ENCODE measurements at regions not wholly inside any gene's neighbourhood (a gene's known extent, or its start where the extent isn't known, plus 50 kb on each side); places are given as distances from the start of the nearest gene placed in this dataset.

DNA sequence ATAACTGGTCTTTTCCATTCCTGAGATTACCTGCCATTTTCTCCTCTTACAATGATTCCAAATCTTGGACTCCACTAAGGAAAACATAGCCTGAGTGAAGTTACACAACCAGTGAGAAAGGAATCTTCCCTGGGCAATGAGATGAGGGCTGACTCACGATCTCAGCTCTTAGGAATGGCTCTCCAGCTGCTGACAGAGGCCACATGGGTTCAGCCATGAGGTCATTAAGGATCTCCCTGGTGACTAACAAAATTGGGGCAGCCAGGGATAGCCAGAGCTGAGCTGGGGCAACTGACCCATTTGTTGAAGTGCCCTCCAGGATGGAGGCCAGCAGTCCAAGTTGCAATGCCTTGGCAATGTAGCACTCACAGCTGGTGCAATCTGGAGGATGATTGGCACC lies 78.7 kb upstream of the MKLN1 start:
- TF ChIP-seq, protein P1, sequence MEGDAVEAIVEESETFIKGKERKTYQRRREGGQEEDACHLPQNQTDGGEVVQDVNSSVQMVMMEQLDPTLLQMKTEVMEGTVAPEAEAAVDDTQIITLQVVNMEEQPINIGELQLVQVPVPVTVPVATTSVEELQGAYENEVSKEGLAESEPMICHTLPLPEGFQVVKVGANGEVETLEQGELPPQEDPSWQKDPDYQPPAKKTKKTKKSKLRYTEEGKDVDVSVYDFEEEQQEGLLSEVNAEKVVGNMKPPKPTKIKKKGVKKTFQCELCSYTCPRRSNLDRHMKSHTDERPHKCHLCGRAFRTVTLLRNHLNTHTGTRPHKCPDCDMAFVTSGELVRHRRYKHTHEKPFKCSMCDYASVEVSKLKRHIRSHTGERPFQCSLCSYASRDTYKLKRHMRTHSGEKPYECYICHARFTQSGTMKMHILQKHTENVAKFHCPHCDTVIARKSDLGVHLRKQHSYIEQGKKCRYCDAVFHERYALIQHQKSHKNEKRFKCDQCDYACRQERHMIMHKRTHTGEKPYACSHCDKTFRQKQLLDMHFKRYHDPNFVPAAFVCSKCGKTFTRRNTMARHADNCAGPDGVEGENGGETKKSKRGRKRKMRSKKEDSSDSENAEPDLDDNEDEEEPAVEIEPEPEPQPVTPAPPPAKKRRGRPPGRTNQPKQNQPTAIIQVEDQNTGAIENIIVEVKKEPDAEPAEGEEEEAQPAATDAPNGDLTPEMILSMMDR (conservative IDR thresholded peaks at IDR 0.05; ENCODE audit: low read depth, low read length), result no peak
- peak; percentile 97 for DNase-seq (ENCODE audit: low read depth)
- H3K4me3 ChIP-seq (ENCODE audit: low read depth, low read length), result no peak overlapping the region

DNA sequence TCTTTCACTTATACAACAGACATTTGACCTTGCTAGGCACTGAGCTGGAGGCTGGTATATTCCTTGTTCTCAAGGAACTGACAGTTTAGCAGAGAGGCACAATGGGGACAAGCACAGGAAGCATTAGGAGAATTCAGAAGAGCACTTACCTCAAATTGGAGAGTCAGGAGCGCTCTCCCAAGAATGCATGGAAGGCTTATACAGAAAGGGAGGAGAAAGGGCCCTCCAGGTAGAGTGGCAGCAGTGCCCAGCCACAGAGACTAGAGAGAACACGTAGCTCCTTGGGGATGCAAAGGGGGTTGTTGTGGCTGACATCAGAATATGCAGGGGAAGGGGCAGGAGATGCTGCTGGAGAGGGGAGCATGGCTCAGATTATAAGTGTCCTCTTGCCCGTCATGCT lies 78.2 kb upstream of the MKLN1 start:
- no peak overlapping the region for H3K4me3 ChIP-seq (ENCODE audit: low read depth, low read length)
- TF ChIP-seq, protein P1 (conservative IDR thresholded peaks at IDR 0.05; ENCODE audit: low read depth, low read length), result no peak
- DNase-seq (ENCODE audit: low read depth), result no peak

DNA sequence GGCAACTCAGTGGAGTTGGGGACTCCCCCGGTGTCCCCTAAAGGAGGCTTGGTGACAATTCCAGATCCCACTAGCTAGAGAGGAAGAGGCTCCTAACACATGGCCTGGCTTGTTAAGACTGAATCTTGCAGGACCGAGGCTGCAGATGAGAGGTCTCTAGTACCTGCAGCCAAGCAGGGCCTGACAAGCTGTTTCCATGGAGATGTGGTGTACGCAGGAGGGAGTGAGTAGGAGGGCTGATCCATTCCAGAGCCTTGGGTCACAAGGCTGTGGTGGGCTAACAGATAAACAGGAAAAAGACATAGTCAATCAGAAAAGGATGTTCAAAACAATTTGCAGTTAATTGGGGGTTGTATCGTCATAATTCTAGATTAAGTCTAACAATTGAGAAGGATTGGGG lies 77.3 kb upstream of the MKLN1 start:
- TF ChIP-seq, protein P1 (conservative IDR thresholded peaks at IDR 0.05; ENCODE audit: low read depth, low read length), result no peak
- no peak for DNase-seq (ENCODE audit: low read depth)
- H3K4me3 ChIP-seq (ENCODE audit: low read depth, low read length), result no peak overlapping the region

DNA sequence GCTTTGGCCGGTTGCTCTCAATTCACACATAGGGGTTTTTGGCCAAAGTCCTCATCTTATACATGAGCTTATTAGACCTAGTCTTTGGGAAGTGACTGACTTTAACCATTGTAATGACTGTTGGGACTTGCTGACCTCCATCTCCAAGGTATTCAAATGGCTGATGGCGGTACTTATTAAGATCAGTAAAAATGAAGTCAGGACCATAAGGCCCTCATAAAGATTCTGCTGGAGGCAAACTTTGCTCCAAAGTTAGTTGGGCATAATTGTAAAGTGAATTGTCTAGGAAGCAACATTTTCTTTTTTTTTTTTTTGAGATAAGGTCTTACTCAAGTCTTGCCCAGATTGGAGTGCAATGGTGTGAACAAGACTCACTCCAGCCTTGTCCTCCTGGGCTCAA lies 76.3 kb upstream of the MKLN1 start:
- DNase-seq (ENCODE audit: low read depth), result no peak
- TF ChIP-seq, protein P1 (conservative IDR thresholded peaks at IDR 0.05; ENCODE audit: low read depth, low read length), result no peak
- H3K4me3 ChIP-seq (ENCODE audit: low read depth, low read length), result no peak overlapping the region

DNA sequence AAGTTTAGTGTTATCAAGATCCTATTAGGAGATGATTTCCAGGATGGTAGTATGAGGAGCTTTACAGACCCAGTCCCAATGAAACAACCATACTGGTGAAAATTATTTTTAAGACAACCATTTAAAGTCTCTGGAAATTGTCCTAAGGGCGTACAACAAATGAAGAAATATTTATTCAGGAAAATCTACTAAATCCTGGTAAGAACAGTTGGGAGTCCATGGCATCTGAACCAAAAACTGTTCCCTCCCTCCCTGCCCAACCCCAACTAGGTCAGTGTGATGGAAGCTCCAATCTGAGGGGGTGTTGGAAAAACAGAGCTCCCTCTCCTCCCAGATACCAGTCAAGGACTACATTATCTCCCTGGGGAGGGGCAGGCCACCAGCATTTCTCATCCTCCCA lies 74.7 kb upstream of the MKLN1 start:
- H3K4me3 ChIP-seq (ENCODE audit: low read depth, low read length), result no peak overlapping the region
- TF ChIP-seq, protein P1 (conservative IDR thresholded peaks at IDR 0.05; ENCODE audit: low read depth, low read length), result no peak
- DNase-seq (ENCODE audit: low read depth), result no peak

DNA sequence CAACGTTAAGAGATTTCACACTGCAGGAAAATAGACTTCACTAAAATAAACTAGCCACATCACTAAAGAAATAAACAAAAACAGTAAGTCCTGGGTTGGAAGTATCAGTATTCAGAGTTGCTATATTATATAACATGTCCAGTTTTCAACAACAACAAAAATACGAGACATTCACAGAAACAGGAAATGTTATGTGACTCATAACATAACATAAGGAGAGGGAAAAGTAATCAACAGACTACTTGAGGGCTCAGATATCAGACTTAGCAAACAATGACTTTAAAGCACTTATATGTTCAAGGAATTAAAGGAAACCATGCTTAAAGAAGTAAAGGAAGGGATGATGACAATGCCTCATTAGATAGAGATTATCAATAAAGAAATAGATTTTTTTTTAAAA lies 73.5 kb upstream of the MKLN1 start:
- peak; percentile 59 for DNase-seq (ENCODE audit: low read depth)
- H3K4me3 ChIP-seq (ENCODE audit: low read depth, low read length), result no peak overlapping the region
- TF ChIP-seq, protein P1 (conservative IDR thresholded peaks at IDR 0.05; ENCODE audit: low read depth, low read length), result no peak

DNA sequence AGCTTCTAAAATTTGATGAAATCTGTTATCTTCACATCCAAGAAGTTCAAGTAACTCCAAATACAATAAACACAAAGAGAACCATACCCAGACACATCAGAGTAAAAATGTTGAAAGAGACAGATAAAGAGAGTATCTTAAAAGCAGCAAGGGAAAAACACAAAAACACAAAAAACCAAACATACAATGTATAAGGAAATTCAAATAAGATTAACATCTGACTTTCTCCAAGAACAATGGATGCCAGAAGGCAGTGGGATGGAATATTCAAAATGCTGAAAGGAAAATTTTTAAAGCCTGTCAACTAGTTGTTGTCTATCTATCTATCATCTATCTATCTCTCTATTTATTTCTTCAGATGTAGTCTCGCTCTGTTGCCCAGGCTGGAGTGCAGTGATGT lies 72.4 kb upstream of the MKLN1 start:
- TF ChIP-seq, protein P1 (conservative IDR thresholded peaks at IDR 0.05; ENCODE audit: low read depth, low read length), result no peak
- no peak overlapping the region for H3K4me3 ChIP-seq (ENCODE audit: low read depth, low read length)
- DNase-seq (ENCODE audit: low read depth), result no peak
